NCI-H69 (cell line): ENCODE measurements at regions not wholly inside any gene's neighbourhood (a gene's known extent, or its start where the extent isn't known, plus 50 kb on each side); places are given as distances from the start of the nearest gene placed in this dataset.
"Not testable (repeated sequence)": the region's sequence is repeated elsewhere in the genome, so short reads cannot be mapped to it uniquely, and the experiment has no call there.

ENCODE experiments used
- DNase-seq: peaks from one replicate; lab custom pipeline; 2025; lab: John Stamatoyannopoulos, UW

DNA sequence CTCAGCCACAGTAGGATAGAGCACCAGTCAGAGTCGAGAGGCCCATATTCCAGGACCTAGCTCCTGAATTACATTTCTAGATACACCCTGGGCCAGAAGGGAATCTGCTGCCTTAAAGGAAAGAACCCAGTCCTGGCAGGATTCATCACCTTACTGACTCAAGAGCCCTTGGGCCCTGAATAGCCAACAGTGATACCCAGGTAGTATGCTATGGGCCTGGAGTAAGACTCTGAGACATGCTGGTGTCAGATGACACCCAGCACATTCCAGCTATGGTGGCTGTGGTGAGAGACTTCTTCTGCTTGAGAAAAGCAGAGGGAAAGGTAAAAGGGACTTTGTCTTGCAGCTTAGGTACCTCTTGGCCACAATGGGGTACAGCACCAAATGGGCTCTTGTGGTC is 192.5 kb downstream of the MSX2 start:
- DNase-seq = not testable (repeated sequence)

DNA sequence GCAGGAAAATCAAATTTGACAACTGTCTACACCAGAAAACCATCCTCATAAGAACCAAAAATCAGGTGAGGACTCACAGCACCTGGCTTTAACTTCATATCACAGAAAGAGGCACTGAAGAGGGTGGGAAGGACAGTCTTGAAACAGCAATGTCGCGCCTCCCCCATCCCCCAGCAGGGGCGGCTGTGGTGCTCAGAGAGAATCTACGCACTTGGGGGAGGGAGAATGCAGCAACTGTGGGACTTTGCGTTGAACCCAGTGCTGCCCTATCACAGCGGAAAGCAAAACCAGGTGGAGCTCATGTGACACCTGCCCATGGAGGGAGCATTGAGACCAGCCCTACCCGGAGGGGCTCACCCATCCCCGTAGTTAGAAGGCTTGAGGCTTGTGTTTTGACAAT is 191.8 kb downstream of the MSX2 start:
- no peak for DNase-seq

DNA sequence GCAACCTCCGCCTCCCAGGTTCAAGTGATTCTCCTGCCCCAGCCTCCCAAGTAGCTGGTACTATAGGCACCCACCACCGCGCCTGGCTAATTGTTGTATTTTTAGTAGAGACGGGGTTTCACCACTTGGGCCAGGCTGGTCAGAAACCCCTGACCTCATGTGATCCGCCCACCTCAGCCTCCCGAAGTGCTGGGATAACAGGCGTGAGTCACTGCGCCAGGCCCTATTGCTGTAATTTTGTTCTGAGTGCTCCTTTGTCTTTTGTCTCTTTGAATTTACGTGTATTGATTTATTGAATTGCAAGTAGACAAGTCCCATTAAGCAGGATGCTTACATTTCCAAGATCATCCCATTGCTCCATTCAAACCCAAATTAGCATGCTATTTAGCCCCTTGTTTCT is 186.7 kb downstream of the MSX2 start:
- no peak for DNase-seq

DNA sequence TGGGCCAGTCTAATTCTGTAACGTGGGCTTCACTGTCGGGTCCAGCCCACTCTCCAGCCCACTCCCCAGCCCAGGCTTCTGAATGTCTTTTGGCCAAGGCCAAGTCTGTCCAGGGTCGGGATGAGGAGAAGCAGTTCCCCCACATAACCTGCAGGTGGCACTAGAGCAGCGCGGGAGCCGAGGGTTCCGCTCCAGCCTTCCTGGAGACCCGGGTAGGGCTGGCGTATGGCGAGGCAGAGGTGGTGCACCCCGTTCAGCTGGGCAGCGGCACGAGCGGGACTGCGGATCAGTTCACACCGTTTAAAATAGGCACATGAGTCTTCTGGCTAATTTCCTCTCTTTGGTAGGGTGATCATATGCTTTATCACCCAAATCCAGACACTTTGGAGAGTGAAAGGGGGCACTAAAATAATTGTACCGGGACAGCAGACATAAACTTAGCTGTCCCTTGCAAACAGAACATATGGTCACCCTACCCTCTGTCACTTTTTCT is 185.9 kb downstream of the MSX2 start:
- DNase-seq = peak; percentile 65

DNA sequence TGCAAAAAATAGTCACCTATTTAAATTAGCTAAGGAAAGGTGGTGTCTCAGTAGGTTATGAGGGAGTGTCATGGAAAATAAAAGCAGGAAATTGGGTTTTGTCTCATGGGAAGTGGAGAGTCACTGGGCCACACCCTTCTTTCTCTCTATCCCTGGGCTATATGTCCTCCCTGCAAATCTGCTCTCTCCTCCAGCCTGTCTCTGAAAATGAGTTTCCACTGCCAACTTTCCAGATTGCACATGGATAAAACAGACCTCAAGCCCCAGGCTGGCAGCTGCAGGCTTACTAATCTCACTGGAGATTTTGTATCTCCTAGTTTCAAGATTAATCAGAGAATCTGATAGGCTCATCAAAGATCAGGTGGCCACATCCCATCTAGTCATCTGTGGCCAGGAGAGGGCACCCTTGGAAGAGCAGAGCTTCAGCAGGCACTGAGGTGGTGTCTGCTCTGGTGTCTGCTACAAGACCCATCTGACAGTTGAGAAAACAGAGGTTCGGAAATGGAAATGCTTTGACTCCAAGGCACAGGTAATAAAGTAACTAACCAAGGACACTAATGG is 178.9 kb downstream of the MSX2 start:
- DNase-seq = peak; percentile 16

DNA sequence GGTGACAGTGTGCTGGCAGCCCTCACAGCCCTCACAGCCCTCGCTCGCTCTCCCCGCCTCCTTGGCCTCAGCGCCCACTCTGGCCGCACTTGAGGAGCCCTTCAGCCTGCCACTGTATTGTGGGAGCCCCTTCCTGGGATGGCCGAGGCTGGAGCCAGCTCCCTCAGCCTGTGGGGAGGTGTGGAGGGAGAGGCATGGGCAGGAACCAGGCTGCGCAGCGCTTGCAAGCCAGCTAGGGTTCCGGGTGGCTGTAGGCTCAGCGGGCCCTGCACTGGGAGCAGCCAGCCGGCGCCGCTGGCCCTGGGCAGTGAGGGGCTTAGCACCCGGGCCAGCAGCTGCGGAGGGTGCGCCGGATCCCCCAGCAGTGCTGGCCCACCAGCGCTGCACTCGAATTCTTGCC is 177.0 kb downstream of the MSX2 start:
- no peak for DNase-seq

DNA sequence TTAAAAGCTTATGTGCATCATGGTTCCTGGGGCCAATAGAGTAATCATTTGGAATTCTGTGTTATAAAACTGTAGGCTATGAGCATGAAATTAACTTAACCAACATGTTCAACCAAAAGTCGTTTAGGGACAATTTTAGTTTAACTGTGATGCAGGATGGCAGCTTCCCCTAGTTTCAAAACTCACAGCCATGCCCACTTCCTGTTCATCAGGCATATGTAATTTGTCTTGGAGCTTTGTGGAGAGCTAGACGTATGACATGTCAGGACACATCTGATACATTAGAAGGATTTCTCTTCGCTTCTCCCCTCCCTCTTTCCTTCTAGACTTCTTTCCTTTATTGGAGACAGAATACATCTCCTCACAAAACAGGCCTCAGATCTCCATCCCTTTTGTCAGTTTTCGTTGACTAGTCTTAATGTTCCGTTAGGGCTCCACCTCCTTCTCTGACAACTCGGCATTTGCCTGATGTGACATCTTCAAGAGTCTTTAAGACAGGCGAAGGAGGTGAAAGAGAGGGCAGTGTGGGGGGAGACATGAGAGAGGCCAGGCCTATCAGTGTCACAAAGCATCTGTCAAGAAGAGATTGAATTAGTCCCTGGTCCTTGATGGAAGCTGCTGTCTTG is 176.0 kb downstream of the MSX2 start:
- DNase-seq = no peak

DNA sequence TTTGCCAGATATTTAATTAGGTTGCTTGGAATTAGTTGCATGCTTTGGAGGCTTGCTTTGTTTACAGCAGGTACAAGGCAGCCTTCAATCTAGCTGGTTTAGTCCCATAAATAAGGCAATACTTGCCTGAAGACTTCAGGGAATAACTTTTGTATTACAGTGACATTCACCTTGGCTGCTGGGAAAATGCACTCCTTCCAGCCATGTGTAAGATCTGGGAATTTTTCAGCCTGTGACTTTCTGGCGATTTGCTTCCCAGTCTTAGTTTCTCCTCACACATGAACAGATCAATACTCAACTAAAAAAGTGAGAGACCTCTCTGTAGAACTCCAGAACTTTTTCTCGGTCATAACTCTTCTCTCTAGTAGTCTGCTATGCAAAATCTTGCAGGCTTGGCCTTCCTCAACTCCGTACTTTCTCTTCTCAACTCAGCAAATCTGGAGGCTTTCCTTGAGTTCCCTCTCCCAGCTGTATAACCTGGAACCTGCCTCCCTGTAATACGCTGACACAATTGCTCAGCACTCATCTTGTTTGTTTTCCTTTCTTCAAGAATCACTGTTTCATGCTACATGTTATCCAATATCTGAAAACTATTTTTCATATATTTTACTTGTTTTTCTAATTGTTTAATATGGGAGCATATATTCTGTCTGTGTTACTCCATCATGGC is 173.0 kb downstream of the MSX2 start:
- no peak for DNase-seq

DNA sequence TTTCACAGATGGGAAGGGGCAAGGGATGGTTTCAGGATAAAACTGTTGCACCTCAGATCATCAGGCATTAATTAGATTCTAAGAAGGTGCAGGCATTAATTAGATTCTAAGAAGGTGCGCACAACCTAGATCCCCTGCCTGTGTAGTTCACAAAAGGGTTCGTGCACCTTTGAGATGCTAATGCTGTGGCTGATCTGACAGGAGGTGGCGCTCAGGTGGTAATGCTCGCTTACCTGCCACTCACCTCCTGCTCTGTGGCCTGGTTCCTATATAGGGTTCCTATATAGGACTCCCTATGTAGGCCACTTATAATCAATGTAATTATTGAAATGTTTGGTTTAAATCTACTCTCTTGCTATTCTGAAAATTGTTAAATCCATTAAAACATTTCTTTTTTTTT is 171.0 kb downstream of the MSX2 start:
- no peak for DNase-seq

DNA sequence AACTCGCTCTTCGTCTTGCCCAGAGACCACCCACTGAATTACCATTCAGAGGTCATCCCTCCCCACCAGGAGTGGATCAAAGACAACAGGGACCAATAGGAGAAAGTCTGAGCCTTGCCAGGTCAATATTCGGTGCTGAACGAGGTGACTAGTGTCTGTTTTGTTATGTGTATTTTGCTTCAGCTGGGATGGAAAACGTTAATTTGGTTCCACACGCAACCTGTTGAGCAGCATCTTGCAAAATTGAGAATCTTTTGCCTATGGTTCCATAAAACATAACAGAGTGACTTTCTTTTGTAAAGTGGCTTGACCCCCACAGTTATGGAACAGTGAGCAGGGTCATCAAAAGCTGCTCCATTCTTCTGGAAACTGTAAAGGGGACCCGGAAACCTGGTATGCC is 168.4 kb downstream of the MSX2 start:
- DNase-seq = no peak

DNA sequence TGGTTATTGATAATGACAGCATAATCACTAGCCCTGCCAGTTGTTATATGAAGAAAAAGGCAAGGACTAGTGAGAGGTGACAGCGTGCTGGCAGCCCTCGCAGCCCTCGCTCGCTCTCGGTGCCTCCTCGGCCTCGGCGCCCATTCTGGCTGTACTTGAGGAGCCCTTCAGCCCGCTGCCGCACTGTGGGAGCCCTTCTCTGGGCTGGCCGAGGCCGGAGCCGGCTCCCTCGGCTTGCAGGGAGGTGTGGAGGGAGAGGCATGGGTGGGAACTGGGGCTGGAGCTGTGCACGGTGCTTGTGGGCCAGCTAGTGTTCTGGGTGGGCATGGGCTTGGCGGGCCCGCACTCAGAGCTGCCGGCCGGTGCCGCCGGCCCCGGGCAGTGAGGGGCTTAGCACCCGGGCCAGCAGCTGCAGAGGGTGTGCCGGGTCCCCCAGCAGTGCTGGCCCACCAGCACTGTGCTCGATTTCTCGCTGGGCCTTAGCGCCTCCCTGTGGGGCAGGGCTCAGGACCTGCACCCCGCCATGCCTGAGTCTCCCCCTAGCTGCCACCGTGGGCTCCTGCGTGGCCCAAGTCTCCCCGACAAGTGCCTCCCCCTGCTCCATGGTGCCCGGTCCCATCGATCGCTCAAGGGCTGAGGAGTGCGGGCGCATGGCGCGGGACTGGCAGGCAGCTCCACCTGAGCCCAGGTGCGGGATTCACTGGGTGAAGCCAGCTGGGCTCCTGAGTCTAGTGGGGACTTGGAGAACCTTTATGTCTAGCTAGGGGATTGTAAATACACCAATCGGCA is 156.2 kb downstream of the MSX2 start:
- DNase-seq = not testable (repeated sequence)

DNA sequence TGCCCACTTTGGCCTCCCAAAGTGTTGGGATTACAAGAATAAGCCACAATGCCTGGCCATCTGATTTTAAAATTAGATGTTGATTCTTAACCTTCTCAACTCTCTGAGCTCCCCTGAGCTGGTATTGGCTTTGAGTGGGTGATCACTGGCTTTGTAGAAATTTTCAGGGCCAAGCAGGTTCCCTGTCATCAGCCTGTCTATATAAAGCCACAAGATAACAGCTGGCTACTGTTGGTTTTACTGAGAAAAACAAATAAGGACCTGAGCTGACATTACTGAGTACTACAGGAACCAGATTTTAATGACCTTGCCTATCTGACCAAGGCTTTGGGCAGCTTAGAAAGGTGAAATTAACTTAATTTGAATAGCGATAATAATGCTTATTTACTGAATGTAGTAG is 153.6 kb downstream of the MSX2 start:
- DNase-seq = no peak

DNA sequence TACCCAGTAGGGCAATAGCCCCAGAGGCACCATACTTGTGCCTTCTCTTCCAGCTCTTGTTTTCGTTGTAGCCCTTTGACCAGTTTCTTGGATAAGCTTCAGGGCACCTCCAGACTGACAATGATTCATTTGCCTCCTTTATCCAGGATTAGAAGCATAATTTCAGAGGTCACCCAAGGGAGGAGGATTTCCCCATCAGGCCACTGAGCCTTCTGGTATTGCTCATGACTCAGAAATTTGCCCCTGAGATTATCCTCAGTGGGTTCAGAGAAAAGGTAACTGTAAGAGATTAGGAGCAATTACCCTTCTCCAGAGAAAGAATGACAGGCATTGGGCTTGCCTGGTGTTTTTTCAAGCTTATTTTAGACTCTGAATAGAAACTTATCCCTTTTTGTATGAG is 147.9 kb downstream of the MSX2 start:
- no peak for DNase-seq

DNA sequence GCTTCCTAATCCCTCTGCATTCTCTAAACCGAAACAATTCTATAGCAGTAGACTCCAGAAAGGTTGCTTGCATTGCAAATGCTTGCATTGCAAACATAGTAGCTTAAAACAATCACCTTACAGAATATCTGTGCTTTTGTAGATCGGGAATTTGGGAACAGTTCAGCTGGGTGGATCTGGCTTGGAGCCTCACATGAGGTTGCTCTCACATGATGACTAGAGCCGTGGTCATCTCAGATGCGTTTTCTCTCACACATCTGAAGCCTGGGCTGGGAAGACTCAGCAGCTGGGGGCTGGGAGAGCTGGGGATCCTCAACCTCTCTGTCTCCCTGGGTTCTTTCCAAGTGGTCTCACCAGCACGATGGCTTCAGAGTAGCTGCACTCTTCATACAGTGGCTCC is 127.8 kb downstream of the MSX2 start:
- DNase-seq = no peak

DNA sequence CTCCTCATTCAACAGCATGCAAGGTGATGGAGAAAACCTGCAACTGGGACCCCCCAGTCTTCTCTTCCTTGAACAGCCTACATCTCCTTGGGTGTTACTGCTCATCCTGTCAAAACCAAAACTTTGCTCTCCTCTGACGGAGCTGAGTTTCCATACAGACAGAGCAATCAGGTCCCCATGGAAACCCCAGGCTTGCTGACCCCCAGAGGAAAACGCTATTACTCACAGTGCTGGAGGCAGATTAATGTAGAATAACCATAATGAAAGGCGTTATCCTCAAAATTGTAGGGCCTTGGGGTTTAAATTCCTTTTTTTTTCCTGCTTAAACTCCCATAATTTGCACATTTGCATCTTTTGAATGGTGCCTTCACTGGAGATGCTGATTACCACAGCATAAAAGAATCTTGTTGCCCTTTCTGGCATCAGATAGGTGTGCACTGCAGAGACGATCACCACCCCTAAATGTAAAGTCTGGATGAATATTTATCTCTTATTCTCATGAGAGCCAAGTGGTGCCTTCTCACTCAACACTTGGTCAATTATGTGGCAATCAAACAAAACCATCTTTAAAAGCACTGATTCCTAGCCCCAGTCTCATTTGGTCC is 126.3 kb downstream of the MSX2 start:
- DNase-seq = no peak

DNA sequence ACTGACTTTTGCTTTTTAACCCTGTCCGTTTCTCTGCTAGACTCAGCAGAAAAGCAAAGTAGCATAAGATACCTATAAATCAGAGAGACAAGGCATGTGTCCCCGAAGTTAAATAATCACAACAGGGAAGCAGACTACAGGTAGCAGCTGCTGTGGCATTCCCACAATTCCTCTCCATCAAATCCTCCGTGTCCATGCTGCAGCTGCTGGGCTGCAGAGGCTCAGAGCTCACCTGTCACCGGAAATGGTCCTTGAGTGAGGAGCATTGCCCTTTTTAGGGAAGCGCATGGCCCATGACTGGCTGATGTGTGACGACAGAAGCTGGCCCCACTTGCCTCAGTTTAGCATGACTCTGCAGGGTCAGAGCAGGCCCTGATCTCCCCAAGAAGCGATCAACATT is 125.0 kb downstream of the MSX2 start:
- DNase-seq = no peak

DNA sequence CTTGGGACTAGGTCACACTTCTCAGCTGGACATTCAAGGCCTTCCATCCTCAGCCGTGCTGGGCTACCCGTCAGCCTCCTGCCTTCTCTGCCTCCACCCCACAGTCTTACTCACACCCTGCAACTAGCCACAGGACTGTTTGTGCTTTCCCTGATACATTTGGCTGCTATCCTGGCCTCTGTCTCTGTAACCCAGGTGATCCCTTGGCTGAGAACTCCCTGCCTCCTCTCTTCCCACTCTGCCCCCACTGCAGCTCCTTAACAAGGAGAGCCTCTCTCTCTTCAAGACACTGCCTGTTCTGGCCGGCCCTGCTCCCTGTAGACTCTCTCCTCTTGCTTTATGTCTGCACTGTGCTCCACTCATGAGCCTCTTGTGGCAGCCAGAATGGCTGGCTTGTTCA is 120.6 kb downstream of the MSX2 start:
- no peak for DNase-seq

DNA sequence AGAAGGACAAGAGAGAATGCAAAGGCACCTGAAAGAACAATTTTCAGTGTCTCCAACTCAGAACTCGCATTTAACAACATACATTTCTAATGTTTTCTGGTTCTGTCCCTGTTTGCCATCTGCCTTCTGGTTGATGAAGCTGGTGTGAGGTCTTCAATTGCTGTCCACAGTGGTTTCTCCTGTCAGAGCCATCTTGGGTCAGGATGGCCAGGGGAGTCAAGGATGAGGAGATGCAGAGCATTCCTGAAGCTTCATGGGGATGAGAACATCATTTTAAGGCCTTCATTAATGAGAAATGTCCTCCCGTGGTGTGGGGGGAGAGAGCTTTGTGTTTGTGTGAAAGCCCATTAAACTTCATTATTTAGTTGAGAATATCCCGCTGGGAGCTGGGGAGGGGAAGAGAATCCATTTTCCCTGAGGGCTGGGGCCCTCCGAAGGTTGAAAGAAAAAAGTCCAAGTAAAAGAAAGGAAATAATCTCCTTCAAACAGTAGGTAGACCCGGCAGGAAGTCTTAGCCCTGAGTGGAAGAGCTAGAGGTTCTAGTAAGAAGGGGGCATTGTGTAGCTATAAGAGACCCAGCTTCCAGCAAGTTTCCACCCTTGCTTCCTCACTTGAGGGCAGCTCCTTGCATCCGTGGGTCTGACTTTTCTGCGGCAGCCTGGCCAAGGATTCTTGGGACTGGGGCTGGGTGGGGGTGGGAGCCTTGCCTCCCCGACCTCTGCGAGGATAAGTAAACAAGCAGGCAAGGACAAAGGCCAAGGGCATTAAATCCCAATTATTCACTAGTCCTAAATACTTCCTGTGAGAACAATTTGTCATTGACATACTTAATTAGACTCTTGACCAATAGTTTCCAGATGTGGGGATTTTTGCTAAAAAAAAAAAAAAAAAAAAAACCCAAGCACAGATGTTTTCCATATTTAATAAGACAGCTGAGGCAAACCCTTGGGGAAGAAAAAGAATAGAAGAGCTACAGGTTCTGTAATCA is 119.2 kb downstream of the MSX2 start:
- no peak for DNase-seq

DNA sequence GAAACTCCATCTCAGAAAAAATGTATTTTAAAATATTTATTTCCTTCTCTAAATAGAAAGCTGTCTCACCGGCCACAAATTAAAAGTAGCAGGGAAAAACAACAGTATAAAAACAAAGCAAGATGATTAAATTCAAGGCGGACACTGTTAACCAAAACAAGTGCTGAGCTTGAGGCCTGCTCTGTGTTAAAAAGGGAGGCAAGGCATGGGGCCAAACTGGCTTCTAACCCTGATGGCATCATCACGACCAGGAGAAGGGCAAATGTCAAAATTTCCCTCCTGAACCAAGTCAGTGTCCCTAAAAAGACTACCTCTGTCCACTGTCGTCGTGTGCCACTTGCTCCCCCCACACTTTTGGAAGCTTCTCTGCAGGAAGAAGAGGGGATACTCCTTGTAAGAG is 116.1 kb downstream of the MSX2 start:
- no peak for DNase-seq

DNA sequence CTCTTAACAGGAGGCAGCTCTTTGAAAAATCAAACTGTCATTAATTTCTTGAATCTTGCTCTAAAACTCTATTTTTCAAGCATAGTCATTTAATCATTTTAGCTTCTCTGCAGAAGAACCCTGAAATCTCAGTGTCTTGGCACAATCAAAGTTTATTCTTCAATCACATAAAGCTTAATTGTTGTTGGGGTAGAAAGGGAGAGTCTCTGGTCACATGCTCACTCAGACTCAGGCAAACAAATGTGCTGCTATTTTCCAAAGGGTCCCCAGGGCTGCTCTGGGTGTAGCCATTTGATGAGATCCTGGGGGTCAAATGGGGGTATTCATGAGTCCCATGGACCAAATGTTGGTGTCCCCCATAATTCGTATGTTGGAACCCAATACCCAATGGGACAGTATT is 114.8 kb downstream of the MSX2 start:
- DNase-seq = no peak
